ENCODE measurements at regions not wholly inside any gene's neighbourhood (a gene's known extent, or its start where the extent isn't known, plus 50 kb on each side); places are given as distances from the start of the nearest gene placed in this dataset.

GRCh38 chr1:5296557-5297179 is 642.3 kb downstream of the AJAP1 start:
- Histone ChIP-seq H3K36me3 (no peaks in the 10 kb centered on the region), H3K27ac (no peak overlapping the region), H3K9me3 (ENCODE audit: severe bottlenecking) (no peaks in the 10 kb centered on the region), H3K4me3 (ENCODE audit: low read depth, low read length) (no peak overlapping the region), H3K27me3 (ENCODE audit: insufficient read depth, low read depth, severe bottlenecking) (peaks cover 34% of the 10 kb centered on the region)
- TF ChIP-seq CTCF (IDR thresholded peaks at IDR 0.05; ENCODE audit: low read depth, low read length) = no peak
- DNase-seq = no peak

GRCh38 chr1:5296095-5296494 is 641.7 kb downstream of the AJAP1 start:
- H3K4me3 ChIP-seq (ENCODE audit: low read depth, low read length) = no peak overlapping the region
- peaks cover 38% of the 10 kb centered on the region for H3K27me3 ChIP-seq (ENCODE audit: insufficient read depth, low read depth, severe bottlenecking)
- H3K36me3 ChIP-seq = no peaks in the 10 kb centered on the region
- no peaks in the 10 kb centered on the region for H3K9me3 ChIP-seq (ENCODE audit: severe bottlenecking)
- H3K27ac ChIP-seq = no peak overlapping the region
- peak; percentile 76 for DNase-seq
- TF ChIP-seq CTCF (IDR thresholded peaks at IDR 0.05; ENCODE audit: low read depth, low read length) = no peak

GRCh38 chr1:5291889-5292288 is 637.5 kb downstream of the AJAP1 start:
- no peak for DNase-seq
- no peak for TF ChIP-seq CTCF (IDR thresholded peaks at IDR 0.05; ENCODE audit: low read depth, low read length)
- Histone ChIP-seq H3K27me3 (ENCODE audit: insufficient read depth, low read depth, severe bottlenecking) (peaks cover 38% of the 10 kb centered on the region), H3K27ac (no peak overlapping the region), H3K4me3 (ENCODE audit: low read depth, low read length) (no peak overlapping the region), H3K9me3 (ENCODE audit: severe bottlenecking) (no peaks in the 10 kb centered on the region), H3K36me3 (no peaks in the 10 kb centered on the region)

- no peak for TF ChIP-seq CTCF (IDR thresholded peaks at IDR 0.05; ENCODE audit: low read depth, low read length)
- H3K9me3 ChIP-seq (ENCODE audit: severe bottlenecking) = peaks cover 7% of the 10 kb centered on the region
- H3K27me3 ChIP-seq (ENCODE audit: insufficient read depth, low read depth, severe bottlenecking) = peaks cover 36% of the 10 kb centered on the region
- H3K4me3 ChIP-seq (ENCODE audit: low read depth, low read length) = no peak overlapping the region
- no peaks in the 10 kb centered on the region for H3K36me3 ChIP-seq
- no peak overlapping the region for H3K27ac ChIP-seq
- no peak for DNase-seq
These were observed 633.1 kb downstream of the AJAP1 start for GRCh38 chr1:5287178-5288150.

GRCh38 chr1:5286244-5286643 is 631.8 kb downstream of the AJAP1 start:
- Histone ChIP-seq H3K4me3 (ENCODE audit: low read depth, low read length) (no peak overlapping the region), H3K27ac (no peak overlapping the region), H3K9me3 (ENCODE audit: severe bottlenecking) (peaks cover 7% of the 10 kb centered on the region), H3K27me3 (ENCODE audit: insufficient read depth, low read depth, severe bottlenecking) (peaks cover 31% of the 10 kb centered on the region), H3K36me3 (no peaks in the 10 kb centered on the region)
- TF ChIP-seq CTCF (IDR thresholded peaks at IDR 0.05; ENCODE audit: low read depth, low read length) = peak; percentile 65
- peak; percentile 47 for DNase-seq
